GM19372 (cell line): ENCODE measurements at regions not wholly inside any gene's neighbourhood (a gene's known extent, or its start where the extent isn't known, plus 50 kb on each side); places are given as distances from the start of the nearest gene placed in this dataset.
A peak's percentile ranks its signal among the peaks of the same experiment; 100 is the strongest.

Source experiments
- ATAC-seq: cut with Tn5 transposase; IDR thresholded peaks from one replicate; pipeline ENCODE4 v1.9.1; 2021; ENCODE audit warnings: mild to moderate bottlenecking, low read depth, moderate library complexity; ENCODE audit not compliant: unreplicated experiment

DNA sequence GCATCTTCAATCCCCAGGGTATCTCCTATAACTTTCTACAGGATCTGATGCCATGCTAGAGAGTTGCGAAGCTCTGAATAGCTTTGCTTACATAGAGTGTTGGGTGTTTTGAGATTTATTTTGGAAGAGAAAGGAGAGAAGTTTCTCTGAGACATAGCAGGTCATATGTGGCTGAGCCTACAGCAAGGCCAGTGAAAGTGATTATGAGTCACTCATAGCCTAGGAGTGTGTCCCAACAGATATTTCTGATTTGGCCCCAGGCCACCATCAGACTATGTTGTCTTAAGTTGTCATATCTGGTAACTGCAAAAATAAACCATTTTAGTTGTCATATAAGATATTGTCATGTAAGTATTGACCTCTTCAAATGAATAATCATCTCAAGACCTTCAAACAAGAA, 132.0 kb upstream of the RAI14 start:
- no peak for ATAC-seq

DNA sequence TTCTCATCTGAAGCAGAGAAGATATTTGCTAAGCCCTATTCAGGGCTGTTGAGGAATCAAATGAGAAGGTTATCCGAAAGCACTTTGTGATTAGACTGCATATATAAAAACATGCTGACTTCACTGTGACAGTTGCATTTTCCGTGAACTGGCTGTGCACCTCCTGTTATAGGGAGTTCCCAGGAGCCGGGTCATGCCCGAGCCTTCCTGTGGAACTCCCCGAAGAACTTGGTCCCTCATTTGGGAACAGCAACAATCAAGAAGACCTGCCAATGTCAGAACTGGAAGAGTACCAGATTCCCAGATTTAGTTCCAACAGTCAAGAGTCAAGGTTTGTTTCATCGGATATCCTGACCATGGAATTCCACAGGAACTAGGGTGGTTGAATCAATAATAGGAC, 130.4 kb upstream of the RAI14 start:
- no peak for ATAC-seq

DNA sequence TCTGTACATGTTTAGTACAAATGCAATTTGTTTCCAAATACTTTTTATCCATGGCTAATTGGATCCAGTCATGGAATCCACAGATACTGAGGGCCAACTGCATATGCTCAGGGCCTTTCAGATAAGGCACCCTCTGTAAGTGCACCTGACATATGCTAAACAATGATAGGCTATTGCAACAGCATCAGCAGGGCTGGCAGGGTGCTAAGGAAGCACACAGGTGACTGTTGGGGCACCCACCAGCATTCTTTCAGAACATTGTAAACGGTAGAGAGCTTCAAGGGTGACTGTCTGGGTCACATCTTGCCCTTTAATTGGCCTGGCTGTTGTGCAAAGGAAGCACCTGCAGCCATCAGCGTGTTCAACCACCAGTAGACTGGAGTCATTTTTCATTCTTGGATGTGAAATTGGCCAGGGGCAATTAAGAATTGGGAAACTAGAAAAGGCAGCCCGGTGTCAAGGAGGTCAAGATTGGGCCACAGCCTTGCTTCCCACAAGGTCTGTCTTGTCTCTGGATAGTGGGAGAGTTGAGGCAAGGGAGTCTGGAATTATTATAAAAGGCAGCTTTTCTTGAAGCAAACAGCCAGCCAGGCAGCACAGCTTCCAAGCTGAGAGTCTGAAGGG, 129.3 kb upstream of the RAI14 start:
- no peak for ATAC-seq

DNA sequence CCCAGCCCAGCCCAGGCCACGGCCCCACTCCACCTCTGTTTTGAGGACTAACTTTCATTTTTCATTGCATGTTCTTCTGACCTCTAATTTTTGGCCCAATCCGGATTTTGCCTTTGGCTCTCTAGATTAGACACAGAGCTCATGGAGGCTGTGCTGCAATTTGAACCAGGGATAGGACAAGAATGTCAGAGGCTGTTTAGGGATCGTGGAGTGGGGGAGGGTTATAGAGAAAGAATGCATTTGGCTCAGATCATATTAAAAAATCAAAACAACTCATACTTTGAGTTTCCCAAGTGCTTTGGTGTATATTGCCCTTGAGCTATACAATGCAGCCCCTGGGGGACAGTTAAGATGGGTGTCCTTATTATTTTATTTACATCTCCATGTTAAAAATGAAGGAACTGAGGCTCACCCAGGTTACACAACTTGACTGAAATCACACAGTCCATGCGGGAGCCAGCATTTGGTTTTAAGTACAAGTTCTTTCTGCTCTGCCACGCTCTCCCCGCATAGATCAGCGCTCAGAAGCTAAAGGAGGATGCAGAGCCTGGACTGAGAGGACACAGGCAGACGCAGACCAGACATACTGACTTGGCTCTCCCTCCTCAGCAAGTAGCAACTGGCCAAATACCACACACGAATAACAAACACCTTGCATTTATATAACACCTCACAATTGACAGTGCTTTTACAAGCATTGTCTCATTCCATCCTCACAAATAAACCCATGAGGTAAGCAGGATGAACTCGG, 126.4 kb upstream of the RAI14 start:
- no peak for ATAC-seq

DNA sequence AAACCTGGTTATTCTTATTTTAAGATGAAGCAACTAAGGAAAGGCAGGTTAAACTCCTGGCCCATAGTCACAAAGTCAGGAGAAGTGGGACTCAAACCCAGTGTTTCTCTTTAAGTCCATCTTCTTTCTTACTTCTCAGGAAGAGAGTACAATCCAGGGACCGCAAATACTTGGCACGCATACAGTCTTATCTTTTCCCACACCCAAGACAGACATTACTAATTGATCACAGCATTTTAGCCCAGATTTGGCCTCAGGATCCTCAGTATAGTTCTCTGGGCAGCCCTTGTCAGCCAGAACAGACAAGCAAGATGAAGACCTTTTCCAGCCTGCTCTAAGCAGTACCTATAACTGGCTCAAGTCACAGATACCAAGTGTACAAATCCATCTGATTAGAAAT, 125.5 kb upstream of the RAI14 start:
- no peak for ATAC-seq

DNA sequence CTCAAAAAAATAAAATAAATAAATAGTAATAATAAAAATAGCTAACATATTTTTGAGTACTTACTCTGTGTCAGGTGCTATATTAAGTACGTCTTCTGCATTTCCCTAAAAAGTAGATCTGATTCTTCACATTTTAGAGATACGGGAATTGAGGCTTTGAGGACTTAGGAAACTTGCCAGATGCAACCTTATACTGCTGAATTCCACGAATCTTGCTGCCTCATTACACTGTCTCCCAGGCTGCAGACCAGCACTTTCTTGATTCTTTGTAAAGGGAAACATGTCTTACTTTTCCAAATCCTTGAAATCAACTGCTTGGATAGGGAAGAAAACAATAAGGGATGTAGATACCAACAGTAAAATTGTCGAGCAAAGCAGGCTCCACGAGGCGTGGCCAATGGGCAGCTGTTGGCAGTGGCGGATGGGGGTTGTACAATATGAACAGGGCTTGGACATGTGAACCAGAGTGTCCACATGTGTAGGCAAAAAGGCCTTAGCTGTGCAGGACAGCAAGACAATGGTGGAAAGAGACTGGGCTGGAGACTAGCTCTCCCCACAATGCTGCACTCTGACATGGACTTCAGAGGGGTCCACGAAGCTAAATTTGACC, 124.3 kb upstream of the RAI14 start:
- no peak for ATAC-seq

DNA sequence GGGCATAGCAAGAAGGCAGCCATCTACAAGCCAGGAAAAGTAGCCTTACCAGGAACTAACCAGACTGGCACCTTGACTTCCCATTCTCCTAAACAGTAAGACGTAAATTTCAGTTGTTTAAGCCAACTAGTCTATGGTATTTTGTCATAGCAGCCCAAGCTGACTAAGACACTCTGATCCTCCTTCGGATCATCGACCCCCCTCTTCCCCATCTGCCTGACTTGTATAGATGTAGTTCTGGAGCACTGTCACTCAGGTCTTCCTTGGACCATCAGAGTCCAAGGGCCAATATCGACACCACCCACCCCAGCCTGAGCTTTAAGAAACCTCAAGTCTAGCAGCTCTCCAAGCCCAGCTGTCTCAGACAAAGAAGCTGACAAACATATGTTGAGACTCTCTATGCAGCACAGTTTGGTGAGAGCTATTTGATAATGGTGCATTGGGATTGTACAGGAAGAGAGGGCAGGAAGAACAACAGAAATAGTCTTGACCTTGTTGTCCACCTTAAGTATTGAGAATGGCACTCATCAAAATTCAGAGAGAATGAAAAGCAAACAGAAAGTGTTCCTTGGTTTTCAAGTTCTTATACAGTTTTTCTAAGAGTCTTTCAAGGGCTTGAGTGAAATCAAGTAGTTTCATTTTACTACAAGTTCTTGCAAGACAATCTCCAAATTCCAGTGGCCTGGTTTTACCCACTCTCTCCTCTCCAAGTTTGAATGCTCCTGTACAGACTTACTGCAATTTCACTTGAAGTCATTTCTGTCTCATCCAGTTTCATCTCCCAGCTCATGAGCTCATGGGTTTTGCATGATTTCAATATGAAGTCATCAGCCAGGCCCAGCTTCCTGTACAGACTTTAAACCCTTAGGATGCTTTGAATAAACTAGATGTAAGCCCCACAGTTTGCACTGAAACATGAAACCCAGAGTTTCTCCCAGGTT, 122.3 kb upstream of the RAI14 start:
- ATAC-seq = peak; percentile 65

DNA sequence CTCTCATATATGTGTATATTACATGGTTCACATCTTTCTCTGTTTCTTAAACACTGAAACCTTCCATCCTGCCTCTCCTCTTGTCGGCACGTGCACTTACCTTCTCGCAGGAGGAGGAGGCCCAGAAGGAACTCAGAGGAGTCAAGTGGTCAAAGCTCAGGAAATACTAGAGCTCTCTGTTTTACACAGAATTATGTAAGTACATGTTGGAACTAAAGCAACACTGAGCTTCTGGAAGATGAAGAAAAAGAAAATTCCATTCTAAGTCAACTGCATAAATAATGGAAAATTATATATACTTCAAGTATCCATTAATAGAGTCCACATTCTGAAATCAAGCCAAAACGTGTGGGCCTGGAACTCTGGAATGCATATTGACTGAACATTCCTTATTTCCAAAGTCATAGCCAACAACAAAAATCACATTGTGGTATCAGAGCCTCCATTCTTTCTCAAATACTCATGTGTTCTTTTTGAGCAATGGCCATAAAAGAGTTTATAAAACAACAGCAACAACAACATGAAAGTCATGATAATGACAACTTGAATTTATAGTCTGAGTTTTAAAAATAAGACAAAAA, 121.5 kb upstream of the RAI14 start:
- ATAC-seq = no peak

- no peak for ATAC-seq
These were observed 120.7 kb upstream of the RAI14 start for GRCh38 chr5:34535433-34535832.

DNA sequence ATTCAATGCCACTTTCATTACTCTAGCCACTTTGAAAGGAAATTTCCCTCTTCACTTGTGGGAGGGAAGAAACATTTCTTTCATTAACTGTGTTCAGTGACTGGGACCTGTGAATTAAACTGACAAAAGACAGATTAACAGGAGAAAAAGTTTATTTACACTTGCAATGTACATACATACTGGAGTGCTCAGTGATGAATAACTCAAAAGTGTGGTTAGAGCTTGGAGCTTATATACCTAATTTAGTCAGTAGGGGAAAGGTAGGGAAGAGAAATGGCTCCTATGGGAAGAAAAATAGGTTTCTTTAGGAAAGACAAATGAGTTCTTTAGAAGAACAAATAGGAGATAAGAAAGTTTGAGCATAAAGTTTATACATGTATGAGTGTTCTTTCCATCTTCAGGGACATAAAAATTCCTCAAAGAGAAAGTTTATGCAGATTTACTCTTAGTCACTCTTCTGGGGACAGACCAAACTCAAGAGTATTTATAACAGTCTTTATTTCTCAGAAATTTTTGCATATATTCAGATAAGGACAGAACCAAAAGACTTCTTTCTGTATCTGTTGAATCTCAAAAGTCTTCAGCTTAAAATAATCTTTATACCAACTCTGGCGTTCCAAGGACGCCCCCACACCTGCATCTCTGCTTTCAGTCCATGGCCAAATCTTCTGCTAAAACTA, 120.0 kb upstream of the RAI14 start:
- no peak for ATAC-seq

- no peak for ATAC-seq
These were observed 119.4 kb upstream of the RAI14 start for GRCh38 chr5:34536699-34537098.

DNA sequence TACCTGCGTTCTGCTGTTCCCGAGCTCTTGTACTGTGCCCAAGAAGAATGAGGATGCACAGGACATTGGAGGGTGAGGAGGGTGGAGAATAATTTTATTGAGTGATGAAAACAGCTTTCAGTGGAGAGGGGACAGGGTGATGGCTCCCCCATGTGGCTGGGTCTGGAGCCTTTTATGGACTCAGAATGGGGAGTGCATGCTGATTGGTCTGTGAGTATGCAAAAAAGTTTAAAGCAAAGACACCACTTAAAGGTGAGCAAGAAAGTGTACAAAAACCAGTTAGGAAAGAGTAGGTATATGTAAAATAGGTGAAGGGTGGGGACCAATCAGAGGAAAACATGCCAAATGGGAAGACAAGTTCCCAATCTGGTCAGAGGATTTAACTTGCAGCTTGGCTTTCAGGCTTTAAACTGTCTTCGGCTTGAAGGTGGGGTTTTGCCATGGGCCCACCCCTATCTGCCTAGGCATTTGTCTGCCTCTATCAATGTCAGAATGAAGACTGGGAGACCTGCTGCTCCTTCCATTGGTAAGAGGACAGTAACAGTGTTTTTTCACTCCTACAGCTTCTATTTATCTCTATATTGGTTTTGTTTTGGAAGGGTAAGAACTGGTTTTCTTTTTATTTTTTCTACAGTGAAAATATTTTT, 118.0 kb upstream of the RAI14 start:
- ATAC-seq = no peak

- ATAC-seq = no peak
These were observed 116.9 kb upstream of the RAI14 start for GRCh38 chr5:34539183-34539582.

DNA sequence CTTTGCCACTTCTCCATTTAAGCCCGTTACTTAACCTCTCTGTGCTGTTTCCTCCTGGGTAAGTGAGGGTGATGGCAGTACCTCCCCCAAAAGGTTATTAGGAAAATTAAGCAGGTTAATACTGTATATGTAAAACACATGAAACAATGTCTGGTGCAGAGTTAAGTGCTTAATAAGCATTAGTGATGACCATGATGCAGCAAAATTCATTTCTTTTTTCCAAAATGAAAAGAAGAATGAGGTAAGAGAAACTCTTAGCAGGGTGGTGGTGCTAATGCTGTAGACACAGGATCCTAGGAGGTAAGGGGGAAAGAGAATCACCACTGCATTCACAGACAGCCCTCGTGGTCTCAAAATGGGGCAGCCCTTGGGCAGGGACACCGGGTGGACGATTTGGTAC, 115.1 kb upstream of the RAI14 start:
- no peak for ATAC-seq

DNA sequence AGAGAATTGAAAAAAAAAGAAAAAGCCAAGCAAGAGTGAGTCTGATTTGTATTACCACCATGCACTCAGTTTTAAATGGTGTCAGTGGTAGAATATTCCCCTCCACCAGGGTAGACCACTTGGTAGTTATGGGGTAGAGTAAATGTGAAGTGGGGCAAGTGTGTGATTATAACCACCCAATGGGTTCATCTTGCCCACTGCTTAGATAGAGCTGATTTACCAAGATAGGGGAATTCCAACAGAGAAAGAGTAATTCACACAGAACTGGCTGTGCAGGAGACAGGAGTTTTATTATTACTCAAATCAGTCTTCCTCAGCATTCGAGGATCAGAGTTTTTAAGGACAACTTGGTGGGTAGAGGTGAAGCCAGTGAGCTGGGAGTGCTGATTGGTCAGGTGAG, 113.3 kb upstream of the RAI14 start:
- no peak for ATAC-seq

GRCh38 chr5:34543687-34544086, 112.4 kb upstream of the RAI14 start:
- no peak for ATAC-seq

- no peak for ATAC-seq
These were observed 111.7 kb upstream of the RAI14 start for GRCh38 chr5:34544403-34544802.

DNA sequence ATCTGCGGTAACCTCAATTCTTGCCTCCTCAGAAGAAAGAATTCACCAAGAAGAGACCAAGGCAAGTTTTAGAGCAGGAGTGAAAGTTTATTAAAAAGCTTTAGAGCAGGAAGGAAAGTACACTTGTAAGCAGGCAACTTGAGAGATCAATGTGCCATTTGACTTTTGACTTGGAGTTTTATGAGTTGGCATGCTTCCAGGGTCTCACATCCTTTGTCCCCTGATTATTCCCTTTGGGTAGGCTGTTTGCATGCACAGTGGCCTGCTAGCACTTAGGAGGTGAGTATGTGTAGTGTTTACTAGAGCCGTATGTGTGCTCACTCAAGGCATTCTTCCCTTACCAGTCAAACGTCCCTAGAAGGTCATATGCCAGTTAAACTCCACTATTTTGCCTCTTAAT, 111.0 kb upstream of the RAI14 start:
- no peak for ATAC-seq

GRCh38 chr5:34545626-34546025, 110.5 kb upstream of the RAI14 start:
- ATAC-seq = no peak
